Right lobe of liver (tissue), 4 donors: ENCODE measurements at regions not wholly inside any gene's neighbourhood (a gene's known extent, or its start where the extent isn't known, plus 50 kb on each side); places are given as distances from the start of the nearest gene placed in this dataset.

Experiments used
- POLR2A ChIP-seq: fragments of 450-650 bp; IDR thresholded peaks from one replicate; pipeline ENCODE4 v1.6.1; 2017; ENCODE audit warnings: antibody characterized with exemption, mild to moderate bottlenecking
- TF ChIP-seq, protein P1 (sequence below), 4 donors: fragments of 200-600 bp in 3 of 4; fragments of 450-650 bp in 1 of 4; IDR thresholded peaks; one replicate each; pipeline versions ENCODE4 v1.5.1 to v1.8.0; 2016 to 2022; ENCODE audit warnings: antibody characterized with exemption in 4 of 4, mild to moderate bottlenecking in 2 of 4
- donor health status: DM: no; HTN: no; CAD: no.
- donor health status: DM: no; HTN: no; CAD: no.
- donor health status: DM: no; HTN: yes; CAD: no.

DNA sequence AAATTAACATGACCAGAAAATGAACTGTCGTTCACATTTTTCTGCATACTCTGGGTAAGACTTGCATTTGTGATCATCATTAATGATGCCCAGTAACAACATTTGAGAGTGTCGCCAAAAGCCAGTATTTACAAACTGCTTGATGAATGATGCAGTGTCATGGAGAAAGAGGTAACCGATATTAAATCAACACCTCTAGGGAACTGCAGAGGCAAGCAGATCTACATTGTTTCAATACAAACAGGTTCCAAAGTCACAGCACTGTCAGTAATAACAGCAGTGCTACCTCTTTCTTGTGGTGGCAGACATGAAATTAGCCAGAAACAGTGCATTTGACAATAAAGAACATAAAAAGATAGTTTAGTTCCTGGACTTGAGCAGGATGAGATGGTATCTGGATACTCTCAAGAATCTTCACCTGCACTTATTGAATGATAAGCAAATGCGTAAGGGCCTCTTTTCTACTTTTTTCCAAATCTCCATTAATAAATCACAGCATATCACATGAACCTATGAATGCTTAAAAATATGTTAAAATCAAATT lies 456.6 kb downstream of the ARHGEF28 start:
- TF ChIP-seq POLR2A, result no peak
- TF ChIP-seq, protein P1, sequence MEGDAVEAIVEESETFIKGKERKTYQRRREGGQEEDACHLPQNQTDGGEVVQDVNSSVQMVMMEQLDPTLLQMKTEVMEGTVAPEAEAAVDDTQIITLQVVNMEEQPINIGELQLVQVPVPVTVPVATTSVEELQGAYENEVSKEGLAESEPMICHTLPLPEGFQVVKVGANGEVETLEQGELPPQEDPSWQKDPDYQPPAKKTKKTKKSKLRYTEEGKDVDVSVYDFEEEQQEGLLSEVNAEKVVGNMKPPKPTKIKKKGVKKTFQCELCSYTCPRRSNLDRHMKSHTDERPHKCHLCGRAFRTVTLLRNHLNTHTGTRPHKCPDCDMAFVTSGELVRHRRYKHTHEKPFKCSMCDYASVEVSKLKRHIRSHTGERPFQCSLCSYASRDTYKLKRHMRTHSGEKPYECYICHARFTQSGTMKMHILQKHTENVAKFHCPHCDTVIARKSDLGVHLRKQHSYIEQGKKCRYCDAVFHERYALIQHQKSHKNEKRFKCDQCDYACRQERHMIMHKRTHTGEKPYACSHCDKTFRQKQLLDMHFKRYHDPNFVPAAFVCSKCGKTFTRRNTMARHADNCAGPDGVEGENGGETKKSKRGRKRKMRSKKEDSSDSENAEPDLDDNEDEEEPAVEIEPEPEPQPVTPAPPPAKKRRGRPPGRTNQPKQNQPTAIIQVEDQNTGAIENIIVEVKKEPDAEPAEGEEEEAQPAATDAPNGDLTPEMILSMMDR (IDR thresholded peaks at IDR 0.05), result no peak
